GM19397 (cell line): ENCODE measurements at regions not wholly inside any gene's neighbourhood (a gene's known extent, or its start where the extent isn't known, plus 50 kb on each side); places are given as distances from the start of the nearest gene placed in this dataset.
"Not testable (repeated sequence)": the region's sequence is repeated elsewhere in the genome, so short reads cannot be mapped to it uniquely, and the experiment has no call there.

Experiments
- ATAC-seq: cut with Tn5 transposase; IDR thresholded peaks from one replicate; pipeline ENCODE4 v1.9.1; 2021; ENCODE audit warnings: mild to moderate bottlenecking, moderate library complexity; ENCODE audit not compliant: unreplicated experiment

DNA sequence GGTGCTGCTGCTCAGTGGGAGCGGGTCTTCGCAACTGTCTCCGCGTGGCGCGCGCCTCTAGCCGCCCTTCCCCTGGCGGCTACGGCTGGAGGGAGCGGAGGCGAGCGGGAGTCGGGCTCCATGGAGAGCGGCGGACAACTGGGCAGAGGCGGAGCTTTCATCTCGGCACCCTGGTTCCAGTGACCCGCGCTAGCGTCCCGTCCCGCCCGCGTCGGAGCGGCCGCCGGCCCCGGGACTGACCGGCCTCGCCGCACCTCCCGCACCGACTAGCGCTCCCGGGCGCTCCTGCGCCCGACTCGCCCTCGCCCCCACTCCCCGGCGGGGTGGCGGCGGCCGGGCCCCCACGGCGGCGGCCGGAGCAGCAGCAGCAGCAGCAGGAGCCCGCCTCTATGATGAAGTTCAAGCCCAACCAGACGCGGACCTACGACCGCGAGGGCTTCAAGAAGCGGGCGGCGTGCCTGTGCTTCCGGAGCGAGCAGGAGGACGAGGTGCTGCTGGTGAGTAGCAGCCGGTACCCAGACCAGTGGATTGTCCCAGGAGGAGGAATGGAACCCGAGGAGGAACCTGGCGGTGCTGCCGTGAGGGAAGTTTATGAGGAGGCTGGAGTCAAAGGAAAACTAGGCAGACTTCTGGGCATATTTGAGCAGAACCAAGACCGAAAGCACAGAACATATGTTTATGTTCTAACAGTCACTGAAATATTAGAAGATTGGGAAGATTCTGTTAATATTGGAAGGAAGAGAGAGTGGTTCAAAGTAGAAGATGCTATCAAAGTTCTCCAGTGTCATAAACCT is 69.2 kb upstream of the NOTCH2NLA start:
- ATAC-seq: peak; percentile 53

DNA sequence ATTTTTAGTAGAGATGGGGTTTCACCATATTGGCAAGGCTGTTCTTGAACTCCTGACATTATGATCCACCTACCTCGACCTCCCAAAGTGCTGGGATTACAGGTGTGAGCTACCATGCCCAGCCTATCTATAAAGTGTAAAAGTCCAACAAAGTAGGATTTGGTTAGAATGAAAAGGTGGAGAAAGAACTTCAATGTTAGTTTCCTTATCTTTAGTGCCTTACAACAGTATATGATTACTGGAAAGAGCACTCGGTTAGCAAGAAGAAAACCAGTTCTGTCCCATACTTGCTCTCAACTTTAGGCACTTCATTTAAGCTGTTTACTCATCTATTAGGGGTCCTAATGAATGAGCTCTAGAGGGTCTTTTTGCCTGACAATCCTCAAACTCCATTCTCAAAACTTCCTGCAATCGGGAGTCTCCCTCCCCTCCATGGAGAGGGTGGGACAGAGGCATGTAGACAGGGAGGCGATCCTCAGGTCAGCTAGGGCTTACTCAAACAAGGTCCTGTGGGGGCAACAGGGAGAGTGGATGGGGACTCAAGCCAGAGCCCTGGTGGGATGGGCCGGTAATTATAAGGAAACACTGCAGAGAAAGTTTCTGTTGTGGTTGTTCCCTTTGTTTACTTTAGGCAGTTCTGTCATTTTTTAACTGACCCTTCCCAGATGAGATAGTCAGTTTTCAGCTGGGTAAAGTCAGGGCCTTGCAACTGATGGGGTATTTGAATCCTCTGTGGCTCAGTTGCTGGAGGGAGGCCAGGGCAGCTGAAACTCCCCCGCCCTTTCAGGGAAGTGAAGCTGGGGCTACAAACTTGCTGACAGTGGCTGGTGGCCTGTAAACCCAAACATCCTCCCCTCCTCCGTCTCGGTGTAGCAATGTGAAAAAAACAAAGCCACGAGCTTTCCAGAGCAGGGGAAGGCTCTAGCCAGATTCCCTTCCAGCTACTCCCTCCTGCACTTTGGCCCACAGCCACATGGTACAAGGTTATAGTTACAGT is 64.4 kb upstream of the NOTCH2NLA start:
- ATAC-seq: not testable (repeated sequence)

DNA sequence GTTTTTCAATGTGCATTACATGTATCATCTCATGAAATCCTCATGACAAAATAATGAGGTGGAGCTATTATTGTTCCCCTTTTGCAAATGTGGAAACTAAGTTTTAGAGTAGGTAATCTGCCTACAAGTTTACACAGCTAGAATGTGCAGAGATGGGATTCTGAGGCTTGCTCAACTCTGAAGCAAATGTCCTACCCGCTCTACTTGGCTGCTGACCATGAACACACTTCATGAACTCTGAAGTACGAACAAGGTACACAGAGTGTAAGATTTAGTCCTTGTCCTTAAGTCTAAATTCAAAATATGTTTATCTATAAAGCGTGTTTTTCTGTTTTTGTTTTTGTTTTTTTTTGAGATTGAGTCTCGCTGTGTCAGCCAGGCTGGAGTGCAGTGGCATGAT is 63.6 kb upstream of the NOTCH2NLA start:
- not testable (repeated sequence) for ATAC-seq

DNA sequence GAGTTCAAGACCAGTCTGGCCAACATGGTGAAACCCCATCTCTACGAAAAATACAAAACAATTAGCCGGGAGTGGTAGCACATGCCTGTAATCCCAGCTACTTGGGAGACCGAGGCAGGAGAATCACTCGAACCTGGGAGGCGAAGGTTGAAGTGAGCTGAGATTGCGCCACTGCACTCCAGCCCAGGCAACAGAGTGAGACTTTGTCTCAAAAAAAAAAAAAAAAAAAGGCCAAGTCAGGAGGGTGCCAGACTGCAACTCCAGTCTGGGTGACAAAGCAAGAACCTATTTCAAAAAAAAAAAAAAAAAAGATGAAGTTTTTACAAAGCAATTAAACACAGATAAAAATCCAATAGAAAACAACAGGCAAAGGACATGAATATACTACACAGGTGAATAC is 59.1 kb upstream of the NOTCH2NLA start:
- not testable (repeated sequence) for ATAC-seq

DNA sequence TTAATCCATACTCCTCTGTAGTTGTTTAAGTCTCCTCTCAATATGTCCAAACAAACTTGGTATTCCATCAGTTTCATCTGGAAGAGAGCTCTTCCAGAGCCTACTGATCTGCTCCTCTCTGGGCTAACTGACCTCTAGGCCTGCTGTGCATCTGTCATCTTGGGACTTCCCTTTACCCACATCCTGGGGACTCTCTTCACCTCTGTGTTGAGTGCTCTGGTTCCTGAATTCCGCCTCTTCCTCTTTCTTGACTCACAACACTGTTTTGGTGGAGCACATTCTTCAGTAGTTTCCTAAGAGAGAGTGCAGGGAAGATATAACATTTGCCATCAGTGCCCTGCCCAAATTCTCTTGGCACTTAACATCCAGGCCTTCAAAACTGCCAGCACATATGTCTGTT is 55.9 kb upstream of the NOTCH2NLA start:
- ATAC-seq: peak; percentile 55

DNA sequence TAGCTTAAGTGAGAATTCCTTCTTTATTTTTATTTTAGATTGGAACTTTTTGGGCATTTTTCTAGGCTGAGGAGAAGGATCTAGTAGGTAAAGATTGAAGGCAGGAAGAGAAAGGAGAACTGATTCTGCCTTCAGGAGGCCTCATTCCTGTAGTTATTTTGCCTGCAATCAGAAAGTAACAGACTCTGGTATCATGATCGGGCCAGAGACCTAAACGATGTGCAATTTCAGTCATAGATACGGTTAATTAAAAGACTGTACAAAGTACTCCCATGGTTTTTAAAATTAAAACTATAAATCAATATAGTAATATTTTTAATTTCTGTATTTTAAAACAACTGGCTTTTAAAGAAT is 54.7 kb upstream of the NOTCH2NLA start:
- not testable (repeated sequence) for ATAC-seq

DNA sequence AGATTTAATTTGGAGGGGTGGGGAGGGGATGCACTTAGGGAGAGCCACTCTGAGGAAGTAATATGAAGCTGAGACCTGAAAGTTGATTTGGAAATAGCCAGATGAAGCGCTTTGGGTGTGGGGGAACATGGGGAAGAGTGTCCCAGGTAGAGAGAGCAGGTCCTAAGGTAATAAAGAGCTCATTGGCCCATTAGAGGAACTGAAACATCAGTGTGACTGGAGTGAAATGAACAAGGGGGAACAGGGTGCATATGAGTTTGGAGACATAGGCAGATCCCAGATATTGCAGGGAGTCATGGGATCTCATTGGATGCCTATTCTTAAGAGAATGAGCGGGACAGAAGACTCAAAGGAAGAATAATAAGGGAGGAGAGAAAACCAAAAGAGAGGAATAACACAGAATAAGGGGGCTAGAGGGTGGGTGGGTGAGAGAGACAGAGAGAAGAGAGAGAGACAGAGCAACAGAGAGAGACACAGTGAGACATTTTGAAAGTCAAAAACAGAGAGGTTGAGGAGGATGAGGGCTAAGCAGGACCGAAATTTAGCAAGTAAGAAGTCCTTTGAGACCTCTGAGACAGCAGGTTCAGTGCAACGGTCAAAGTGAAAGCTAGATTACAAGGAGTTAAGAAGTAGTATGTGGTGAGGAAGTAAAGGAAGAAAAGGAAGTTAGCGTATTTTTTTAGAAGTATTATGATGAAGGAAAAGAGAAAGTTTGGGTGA is 54.1 kb upstream of the NOTCH2NLA start:
- ATAC-seq: peak; percentile 58

DNA sequence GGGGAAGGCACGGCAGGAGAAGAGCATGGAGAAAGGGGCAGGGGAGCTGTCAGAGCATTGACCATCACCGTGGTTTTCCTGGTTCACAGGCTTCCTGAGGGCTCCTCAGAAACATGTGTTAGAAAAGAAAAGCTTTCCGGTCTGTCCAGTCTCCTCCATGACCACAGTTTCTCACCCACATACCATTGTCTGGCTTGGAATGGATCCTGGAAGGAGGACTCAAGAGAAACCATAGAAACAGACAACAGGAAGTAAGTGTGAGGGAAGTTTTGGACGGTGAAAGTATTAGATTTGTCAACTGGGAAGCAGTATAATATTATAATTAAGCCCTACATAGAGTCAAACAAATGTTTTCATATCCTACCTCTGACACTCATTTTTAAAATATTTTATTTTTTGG is 52.7 kb upstream of the NOTCH2NLA start:
- not testable (repeated sequence) for ATAC-seq

DNA sequence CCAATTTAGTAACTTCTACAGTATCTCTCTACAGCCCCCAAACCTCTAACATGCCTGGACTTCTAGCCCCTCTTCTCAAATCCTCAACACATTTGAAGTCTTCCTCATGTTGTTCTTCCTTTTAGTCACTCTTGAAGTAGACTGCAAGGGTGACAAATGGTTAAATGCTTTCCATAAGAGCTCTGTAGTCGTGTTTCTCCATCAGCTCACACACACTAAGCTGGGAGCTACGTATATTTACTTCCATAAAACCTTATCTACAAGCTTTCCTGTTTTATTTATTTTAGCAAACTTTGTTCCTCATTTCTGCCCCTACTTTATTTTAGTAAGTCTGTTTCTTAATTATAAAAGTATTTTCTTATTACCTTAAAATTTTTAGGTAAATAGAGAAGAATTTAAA is 49.9 kb upstream of the NOTCH2NLA start:
- not testable (repeated sequence) for ATAC-seq
